Fibroblast of lung (primary cell): ENCODE measurements at regions not wholly inside any gene's neighbourhood (a gene's known extent, or its start where the extent isn't known, plus 50 kb on each side); places are given as distances from the start of the nearest gene placed in this dataset.

Experiments
- DNase-seq, 2 donors: peaks; one replicate each; pipeline versions ENCODE4 v3.0.0 to v3.0.0-alpha.2; 2010; ENCODE audit warnings: low read depth in 2 of 2
- H2AFZ ChIP-seq: 2 replicates; pipeline ENCODE4 v1.5.1; 2012; ENCODE audit warnings: low read length, control low read depth, inconsistent platforms
- H3K27ac ChIP-seq: 2 replicates; pipeline ENCODE4 v1.5.1; 2011; ENCODE audit warnings: low read length, control low read depth; ENCODE audit not compliant: insufficient read depth
- H3K27me3 ChIP-seq: 2 replicates; pipeline ENCODE4 v1.5.1; 2011; ENCODE audit warnings: mild to moderate bottlenecking, low read length; ENCODE audit not compliant: control insufficient read depth, insufficient read depth
- H3K36me3 ChIP-seq: 2 replicates; pipeline ENCODE4 v1.5.1; 2011; ENCODE audit warnings: low read length; ENCODE audit not compliant: control insufficient read depth, insufficient read depth
- H3K4me1 ChIP-seq: 2 replicates; pipeline ENCODE4 v1.5.1; 2011; ENCODE audit warnings: low read length; ENCODE audit not compliant: control insufficient read depth, insufficient read depth; ENCODE audit errors: extremely low read depth
- H3K4me2 ChIP-seq: 2 replicates; pipeline ENCODE4 v1.5.1; 2011; ENCODE audit warnings: low read length, control low read depth; ENCODE audit not compliant: insufficient read depth; ENCODE audit errors: extremely low read depth
- H3K4me3 ChIP-seq, 4 experiments: fragments of 200-600 bp in 1 of 4; sonication (generic) in 1 of 4; replicated peaks in 1 of 4; 2 replicates each; pipeline ENCODE4 v1.5.1; 2011 to 2016; ENCODE audit warnings: low read length in 4 of 4, low read depth in 3 of 4, mild to moderate bottlenecking in 3 of 4, control low read depth in 2 of 4, inconsistent platforms in 1 of 4, mixed read lengths in 1 of 4; ENCODE audit not compliant: insufficient read depth in 1 of 4; ENCODE audit errors: control extremely low read depth in 1 of 4
- H3K79me2 ChIP-seq: 2 replicates; pipeline ENCODE4 v1.5.1; 2012; ENCODE audit warnings: mild to moderate bottlenecking, low read length, inconsistent platforms; ENCODE audit not compliant: control insufficient read depth, insufficient read depth
- H3K9ac ChIP-seq: 2 replicates; pipeline ENCODE4 v1.5.1; 2011; ENCODE audit warnings: mild to moderate bottlenecking, low read length, control low read depth; ENCODE audit not compliant: insufficient read depth
- H3K9me3 ChIP-seq: 2 replicates; pipeline ENCODE4 v1.5.1; 2012; ENCODE audit warnings: low read depth, low read length; ENCODE audit not compliant: control insufficient read depth, insufficient read depth
- H4K20me1 ChIP-seq: 2 replicates; pipeline ENCODE4 v1.5.1; 2011; ENCODE audit warnings: low read length; ENCODE audit not compliant: control insufficient read depth, insufficient read depth; ENCODE audit errors: extremely low read depth
- EZH2 ChIP-seq: IDR thresholded peaks from 2 replicates; pipeline ENCODE4 v1.5.1; 2012; ENCODE audit warnings: low read length, control low read depth, mild to moderate bottlenecking; ENCODE audit errors: missing control alignments
- TF ChIP-seq, protein P1 (sequence below), 2 donors: IDR thresholded peaks in 1 of 2; conservative IDR thresholded peaks in 1 of 2; 1 replicate in 1 of 2; 2 replicates in 1 of 2; pipeline ENCODE4 v1.5.1; 2011 to 2012; ENCODE audit warnings: low read length in 2 of 2, control low read depth in 1 of 2, inconsistent platforms in 1 of 2, low read depth in 1 of 2, mild to moderate bottlenecking in 1 of 2

DNA sequence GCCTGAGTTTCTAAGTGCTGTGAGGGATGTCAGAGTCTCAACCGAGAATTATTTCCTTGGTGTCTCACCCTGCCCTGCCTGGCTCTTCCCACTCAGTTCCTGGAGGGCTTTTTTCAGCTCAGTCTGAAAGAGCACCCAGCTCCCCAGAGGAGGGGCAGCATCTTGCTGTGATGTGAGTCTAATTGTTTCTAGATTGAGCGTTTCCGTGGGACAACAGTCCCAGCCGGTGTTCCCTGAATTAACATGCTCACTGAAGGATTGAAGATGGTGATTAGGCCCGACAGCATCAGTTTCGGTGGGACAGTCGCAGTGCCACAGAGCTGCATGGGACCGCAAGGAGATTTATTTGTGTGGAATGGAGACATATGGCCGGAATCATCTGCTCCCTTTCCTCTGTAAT, 587.6 kb downstream of the DHX35 start:
- Histone ChIP-seq H3K4me3 (no peak overlapping the region), H3K79me2 (no peaks in the 10 kb centered on the region), H4K20me1 (no peaks in the 10 kb centered on the region), H2AFZ (no peak overlapping the region), H3K9me3 (no peaks in the 10 kb centered on the region), H3K27ac (no peak overlapping the region), H3K9ac (no peak overlapping the region), H3K4me2 (no peak overlapping the region), H3K27me3 (no peaks in the 10 kb centered on the region), H3K4me1 (no peaks in the 10 kb centered on the region), H3K36me3 (no peaks in the 10 kb centered on the region)
- TF ChIP-seq EZH2 = no peak
- TF ChIP-seq, protein P1, sequence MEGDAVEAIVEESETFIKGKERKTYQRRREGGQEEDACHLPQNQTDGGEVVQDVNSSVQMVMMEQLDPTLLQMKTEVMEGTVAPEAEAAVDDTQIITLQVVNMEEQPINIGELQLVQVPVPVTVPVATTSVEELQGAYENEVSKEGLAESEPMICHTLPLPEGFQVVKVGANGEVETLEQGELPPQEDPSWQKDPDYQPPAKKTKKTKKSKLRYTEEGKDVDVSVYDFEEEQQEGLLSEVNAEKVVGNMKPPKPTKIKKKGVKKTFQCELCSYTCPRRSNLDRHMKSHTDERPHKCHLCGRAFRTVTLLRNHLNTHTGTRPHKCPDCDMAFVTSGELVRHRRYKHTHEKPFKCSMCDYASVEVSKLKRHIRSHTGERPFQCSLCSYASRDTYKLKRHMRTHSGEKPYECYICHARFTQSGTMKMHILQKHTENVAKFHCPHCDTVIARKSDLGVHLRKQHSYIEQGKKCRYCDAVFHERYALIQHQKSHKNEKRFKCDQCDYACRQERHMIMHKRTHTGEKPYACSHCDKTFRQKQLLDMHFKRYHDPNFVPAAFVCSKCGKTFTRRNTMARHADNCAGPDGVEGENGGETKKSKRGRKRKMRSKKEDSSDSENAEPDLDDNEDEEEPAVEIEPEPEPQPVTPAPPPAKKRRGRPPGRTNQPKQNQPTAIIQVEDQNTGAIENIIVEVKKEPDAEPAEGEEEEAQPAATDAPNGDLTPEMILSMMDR (conservative IDR thresholded peaks at IDR 0.05 in 1 of 2, IDR thresholded peaks at IDR 0.05 in 1 of 2; ENCODE audit: low read depth in 1 of 2, low read length in 2 of 2) = no peak
- DNase-seq = no peak

DNA sequence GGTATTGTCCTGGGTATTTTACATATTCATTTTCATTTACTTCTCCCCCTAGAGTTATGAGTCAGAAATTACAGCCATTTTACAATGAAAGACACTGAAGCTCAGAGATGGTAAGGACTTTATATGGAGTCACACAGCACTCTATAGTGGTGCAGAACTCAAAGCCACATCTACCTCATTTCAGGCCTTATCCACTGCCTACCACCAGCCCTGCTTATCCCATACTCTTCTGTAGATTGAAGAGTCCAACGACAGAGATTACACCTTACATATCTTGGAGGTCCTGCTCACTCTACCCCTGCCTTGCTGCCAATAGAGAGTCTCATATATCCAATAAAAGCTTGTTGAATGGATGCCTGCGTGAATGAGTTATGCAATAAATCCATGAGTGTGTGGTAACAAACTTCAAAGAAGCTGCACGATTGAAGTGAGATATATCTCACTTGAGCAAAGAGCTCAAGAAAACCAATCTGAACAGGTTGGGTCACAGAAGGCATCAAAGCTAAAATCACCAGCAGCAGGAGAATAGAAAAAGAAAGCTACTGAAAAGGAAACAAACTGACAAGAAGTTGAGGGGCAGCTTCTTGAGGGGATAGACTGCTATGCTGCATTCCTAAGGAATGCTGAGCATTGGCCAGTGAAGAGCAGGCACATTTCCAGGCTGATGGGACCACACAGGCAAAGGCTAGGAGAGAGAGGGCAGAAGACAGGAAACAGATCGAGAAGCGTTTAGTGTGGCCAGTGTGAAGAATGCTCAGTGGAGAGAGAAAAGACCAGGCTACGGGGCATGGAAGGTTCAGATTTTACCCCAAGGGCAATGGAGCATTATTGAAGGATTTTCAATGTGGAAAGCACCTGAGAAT, 585.6 kb downstream of the DHX35 start:
- DNase-seq = no peak
- H2AFZ ChIP-seq = no peak overlapping the region
- H3K27me3 ChIP-seq = no peaks in the 10 kb centered on the region
- H3K4me3 ChIP-seq = no peak overlapping the region
- H3K9me3 ChIP-seq = no peaks in the 10 kb centered on the region
- H3K79me2 ChIP-seq = no peaks in the 10 kb centered on the region
- no peaks in the 10 kb centered on the region for H4K20me1 ChIP-seq
- no peak overlapping the region for H3K9ac ChIP-seq
- TF ChIP-seq, protein P1 (conservative IDR thresholded peaks at IDR 0.05 in 1 of 2, IDR thresholded peaks at IDR 0.05 in 1 of 2; ENCODE audit: low read depth in 1 of 2, low read length in 2 of 2) = no peak
- TF ChIP-seq EZH2 = no peak
- no peaks in the 10 kb centered on the region for H3K36me3 ChIP-seq
- no peak overlapping the region for H3K4me2 ChIP-seq
- H3K4me1 ChIP-seq = no peaks in the 10 kb centered on the region
- H3K27ac ChIP-seq = no peak overlapping the region

GRCh38 chr20:39541136-39541803, 579.1 kb downstream of the DHX35 start:
- no peak overlapping the region for H2AFZ ChIP-seq
- no peak overlapping the region for H3K27ac ChIP-seq
- no peaks in the 10 kb centered on the region for H3K9me3 ChIP-seq
- no peaks in the 10 kb centered on the region for H3K4me1 ChIP-seq
- DNase-seq = no peak
- H3K79me2 ChIP-seq = no peaks in the 10 kb centered on the region
- no peak overlapping the region for H3K4me3 ChIP-seq
- no peak overlapping the region for H3K9ac ChIP-seq
- TF ChIP-seq EZH2 = no peak
- TF ChIP-seq, protein P1 (conservative IDR thresholded peaks at IDR 0.05 in 1 of 2, IDR thresholded peaks at IDR 0.05 in 1 of 2; ENCODE audit: low read depth in 1 of 2, low read length in 2 of 2) = no peak
- H3K36me3 ChIP-seq = no peaks in the 10 kb centered on the region
- H4K20me1 ChIP-seq = no peaks in the 10 kb centered on the region
- no peaks in the 10 kb centered on the region for H3K27me3 ChIP-seq
- H3K4me2 ChIP-seq = no peak overlapping the region
